SKM-1 treated with dmso at 0.1 percent for 144 hours (cell line): ENCODE measurements at regions not wholly inside any gene's neighbourhood (a gene's known extent, or its start where the extent isn't known, plus 50 kb on each side); places are given as distances from the start of the nearest gene placed in this dataset.
"Not testable (repeated sequence)": the region's sequence is repeated elsewhere in the genome, so short reads cannot be mapped to it uniquely, and the experiment has no call there.

Experiments
- DNase-seq: peaks from one replicate; lab custom pipeline; 2025; ENCODE audit not compliant: unreplicated experiment; lab: John Stamatoyannopoulos, UW

- DNase-seq, result no peak
Observed at GRCh38 chr1:214715126-214715525, 112.1 kb downstream of the CENPF start.

DNA sequence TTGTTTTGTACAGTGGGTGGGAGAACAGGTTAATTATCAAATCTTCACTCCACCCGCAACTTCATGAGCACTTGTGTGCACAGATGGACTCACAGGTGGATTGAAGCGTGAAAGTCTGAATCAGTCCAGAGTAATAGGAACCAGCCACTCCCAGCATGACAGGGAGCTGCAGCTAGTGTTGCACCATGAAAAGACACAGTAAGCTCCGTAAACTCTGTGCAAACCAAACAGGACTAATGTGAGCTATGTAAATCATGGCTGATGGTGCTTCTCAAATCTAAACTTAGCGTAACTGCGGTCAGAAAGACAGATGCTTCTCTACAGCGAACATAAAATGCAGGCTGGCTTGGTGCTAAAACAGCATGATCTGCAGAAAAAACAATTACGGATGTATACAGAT, 114.4 kb downstream of the CENPF start:
- no peak for DNase-seq

DNA sequence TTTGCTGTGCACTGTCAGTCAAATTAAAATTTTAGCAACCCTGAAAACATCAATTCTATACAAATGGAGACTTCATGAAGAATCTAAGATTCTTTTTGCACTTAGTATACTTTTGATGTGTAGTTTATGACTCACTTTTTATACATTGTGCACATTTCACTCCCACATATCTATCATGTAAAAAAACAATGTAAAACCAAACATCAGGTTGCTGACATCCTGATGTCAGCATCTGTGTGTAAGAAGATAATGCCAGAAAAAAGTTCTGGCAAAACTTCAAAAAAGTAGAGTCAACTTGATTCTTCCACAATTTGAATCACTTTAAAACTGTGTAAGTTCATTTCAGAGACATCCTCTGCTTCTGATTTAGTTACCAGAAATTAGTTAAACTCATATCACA, 115.7 kb downstream of the CENPF start:
- no peak for DNase-seq

GRCh38 chr1:214719207-214719606, 116.2 kb downstream of the CENPF start:
- DNase-seq, result no peak

- DNase-seq, result no peak
Observed at GRCh38 chr1:214720561-214720960, 117.6 kb downstream of the CENPF start.

DNA sequence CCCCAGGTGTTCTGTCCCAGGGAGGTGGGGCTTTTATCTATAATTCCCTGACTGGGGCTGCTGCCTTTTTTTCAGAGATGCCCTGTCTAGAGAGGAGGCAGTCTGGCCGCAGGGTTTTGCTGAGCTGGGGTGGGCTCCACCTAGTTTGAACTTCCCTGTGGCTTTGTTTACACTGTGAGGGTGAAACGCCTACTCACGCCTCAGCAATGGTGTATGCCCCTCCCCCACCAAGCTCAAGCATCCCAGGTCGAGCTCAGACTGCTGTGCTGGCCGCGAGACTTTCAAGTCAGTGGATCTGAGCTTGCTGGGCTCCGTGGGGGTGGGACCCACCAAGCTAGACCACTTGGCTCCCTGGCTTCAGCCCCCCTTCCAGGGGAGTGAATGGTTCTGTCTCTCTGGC, 124.3 kb downstream of the CENPF start:
- no peak for DNase-seq

DNA sequence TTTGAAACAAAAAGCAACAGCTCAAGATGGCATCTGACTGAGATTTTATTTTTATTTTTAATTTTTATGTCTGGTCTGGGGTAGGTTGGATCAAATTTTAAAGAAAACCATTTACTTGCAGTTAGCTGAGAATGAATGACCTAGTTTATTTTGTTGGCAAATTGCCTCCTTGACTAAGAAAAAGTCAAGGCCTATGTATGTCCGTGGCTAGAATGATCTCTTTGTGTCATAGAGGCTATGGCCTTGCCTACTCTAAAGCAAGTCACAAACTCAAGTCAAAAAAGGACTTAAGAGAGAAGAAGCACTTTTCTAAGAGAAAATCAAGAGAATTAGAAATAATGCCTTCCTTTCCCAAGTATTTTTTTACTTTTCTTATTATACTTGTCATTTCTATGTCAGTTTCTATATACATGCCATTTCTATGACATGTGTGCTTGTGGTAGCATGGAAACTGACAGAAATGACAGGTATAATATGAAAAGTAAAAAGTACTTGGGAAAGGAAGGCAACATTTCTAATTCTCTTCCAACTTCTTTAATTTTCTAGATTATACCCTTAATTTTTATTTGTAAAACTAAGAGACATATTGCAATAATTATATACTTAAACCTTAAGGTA, 136.7 kb downstream of the CENPF start:
- DNase-seq, result no peak

- no peak for DNase-seq
Observed at GRCh38 chr1:214740471-214740870, 137.5 kb downstream of the CENPF start.

- DNase-seq, result no peak
Observed at GRCh38 chr1:214747050-214747635, 144.1 kb downstream of the CENPF start.

DNA sequence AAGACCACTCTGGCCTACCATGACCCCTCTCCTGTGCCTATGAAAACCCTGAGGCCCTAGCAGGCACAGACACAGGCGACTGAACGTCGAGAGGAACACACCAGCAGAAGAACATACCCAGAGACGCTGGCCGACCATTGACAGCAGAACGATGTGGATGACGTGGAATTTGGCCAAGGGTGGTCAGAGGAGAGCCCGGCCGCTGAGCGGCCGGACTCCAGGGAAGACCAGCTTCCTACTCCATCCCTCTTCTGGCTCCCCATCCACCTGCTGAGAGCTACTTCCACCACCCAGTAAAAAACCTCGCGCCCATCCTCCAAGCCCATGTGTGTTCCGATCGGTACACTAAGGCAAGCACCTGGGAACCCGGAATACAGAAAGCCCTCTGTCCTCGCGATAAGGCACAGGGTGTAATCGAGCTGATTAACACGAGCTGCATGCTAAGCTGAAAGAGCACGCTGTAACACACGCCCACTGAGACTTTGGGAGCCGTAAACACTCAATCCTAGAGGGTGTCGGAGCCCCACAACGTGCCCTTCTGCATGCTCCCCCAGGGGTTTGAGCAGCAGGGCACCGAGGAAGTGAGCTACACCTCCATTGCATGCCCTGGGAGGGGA, 150.3 kb downstream of the CENPF start:
- DNase-seq, result no peak

- no peak for DNase-seq
Observed at GRCh38 chr1:214761030-214761429, 158.0 kb downstream of the CENPF start.

DNA sequence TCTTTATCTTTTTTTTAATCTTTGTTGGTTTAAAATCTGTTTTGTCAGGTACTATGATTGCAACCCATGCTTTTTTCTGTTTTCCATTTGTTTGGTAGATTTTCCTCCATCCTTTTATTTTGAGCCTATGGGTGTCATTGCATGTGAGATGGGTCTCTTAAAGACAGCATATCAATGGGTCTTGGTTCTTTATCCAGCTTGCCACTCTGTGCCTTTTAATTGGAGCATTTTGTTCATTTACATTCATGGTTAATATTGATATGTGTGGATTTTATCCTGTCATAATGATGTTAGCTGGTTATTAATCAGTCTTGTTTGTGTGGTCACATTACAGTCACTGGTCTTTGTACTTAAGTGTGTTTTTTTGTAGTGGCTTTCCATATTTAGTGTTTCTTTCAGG, 159.9 kb downstream of the CENPF start:
- no peak for DNase-seq

GRCh38 chr1:214764502-214764901, 161.5 kb downstream of the CENPF start:
- DNase-seq, result no peak

DNA sequence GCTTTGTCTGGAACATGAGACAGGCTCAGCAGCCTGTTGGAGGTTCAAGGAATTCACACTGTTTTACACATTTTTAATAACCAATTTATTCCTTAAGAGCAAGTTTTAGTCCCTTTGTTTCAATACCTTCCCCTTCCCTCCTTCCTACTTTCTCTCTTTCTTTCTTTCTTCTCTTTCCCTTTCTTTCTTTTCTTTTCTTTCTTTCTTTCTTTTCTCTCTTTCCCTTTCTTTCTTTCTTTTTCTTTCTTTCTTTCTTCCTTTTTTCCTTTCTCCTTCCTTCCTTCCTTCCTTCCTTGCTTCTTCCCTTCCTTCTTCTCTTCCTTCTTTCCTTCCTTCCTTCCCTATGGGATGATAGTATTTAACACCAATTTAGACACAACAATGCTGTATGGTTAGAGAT, 164.2 kb downstream of the CENPF start:
- no peak for DNase-seq

DNA sequence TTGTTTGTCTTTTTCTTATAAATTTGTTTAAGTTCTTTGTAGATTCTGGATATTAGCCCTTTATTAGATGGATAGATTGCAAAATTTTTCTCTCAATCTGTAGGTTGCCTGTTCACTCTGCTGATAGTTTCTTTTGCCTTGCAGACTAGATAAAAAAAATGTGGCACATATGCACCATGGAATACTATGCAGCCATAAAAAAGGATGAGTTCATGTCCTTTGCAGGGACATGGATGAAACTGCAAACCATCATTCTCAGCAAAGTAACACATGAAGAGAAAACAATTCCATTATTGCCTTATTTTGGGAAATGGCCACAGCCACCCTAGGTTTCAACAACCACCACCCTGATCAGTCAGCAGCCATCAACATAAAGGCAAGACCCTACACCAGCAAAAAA, 166.7 kb downstream of the CENPF start:
- not testable (repeated sequence) for DNase-seq

GRCh38 chr1:214777364-214777763, 174.4 kb downstream of the CENPF start:
- no peak for DNase-seq

DNA sequence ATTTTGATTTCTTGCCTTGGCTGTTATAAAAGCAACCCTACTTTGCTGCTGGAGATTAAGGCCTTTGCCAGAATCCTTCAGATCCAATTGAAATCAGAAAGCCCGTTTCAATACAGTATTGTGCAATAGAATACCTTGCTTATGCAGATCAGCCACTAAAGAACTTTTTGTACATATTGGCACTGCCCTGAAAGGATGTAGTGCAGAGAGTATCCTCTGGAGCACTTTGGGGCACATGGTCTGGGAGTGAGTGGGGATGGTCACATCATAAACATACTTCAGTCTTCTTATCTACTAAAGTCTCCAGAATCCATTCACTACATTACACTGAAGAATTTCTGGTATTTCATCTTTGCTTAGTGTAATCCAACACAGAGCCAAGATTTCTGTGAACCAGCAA, 189.0 kb downstream of the CENPF start:
- DNase-seq, result no peak

- no peak for DNase-seq
Observed at GRCh38 chr1:214792527-214793186, 189.7 kb downstream of the CENPF start.

DNA sequence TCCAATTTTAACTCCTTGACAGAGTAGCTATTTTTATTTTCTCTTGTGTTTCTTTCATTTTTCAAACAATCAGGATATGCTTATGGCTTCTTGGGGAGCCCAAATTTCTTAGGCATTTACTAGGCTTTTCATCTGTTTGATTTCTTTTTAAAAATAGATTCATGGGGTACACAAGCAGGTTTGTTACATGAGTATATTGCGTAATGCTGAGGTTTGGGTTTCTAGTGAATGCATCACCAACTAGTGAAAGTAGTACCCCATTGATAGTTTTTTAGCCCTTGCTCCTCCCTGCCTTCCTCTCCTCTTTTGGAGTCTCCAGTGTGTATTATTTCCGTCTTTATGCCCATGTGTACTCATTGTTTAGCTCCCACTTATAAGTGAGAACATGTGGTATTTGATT, 190.7 kb downstream of the CENPF start:
- DNase-seq, result no peak

- no peak for DNase-seq
Observed at GRCh38 chr1:214801191-214801590, 198.2 kb downstream of the CENPF start.

GRCh38 chr1:214808845-214809460, 206.0 kb downstream of the CENPF start:
- DNase-seq, result no peak

DNA sequence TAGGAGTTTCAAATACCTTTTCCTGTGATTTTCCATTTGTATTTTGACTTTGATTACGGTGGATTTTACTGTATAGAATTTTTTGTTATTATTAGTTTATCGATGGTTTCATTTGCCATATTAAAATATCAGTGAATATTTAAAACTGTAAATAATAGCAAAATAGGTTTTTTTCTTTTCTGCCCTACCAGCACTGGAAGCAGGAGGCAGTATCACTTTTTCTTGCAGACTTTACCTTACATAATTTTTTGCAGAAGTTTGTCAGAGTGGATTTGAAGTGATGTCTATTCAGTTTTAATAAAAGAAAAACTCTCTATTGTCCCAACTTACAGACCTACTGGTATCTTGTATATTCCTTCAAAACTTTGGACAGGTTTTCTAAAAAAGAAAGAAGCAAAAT, 213.6 kb downstream of the CENPF start:
- DNase-seq, result no peak
